Neural progenitor cell (in vitro differentiated cells): ENCODE measurements at regions not wholly inside any gene's neighbourhood (a gene's known extent, or its start where the extent isn't known, plus 50 kb on each side); places are given as distances from the start of the nearest gene placed in this dataset.
"Not testable (repeated sequence)": the region's sequence is repeated elsewhere in the genome, so short reads cannot be mapped to it uniquely, and the experiment has no call there.

Experiments
- DNase-seq: peaks from one replicate; pipeline ENCODE4 v3.0.0-alpha.2; 2016; ENCODE audit warnings: low spot score
- H2AFZ ChIP-seq: fragments of 200-600 bp; sonication (generic); replicated peaks from 2 replicates; pipeline ENCODE4 v1.6.1; 2016; ENCODE audit warnings: antibody characterized with exemption
- H3F3A ChIP-seq: fragments of 200-600 bp; sonication (generic); 2 replicates; pipeline ENCODE4 v1.6.1; 2016; ENCODE audit warnings: antibody characterized with exemption, low read depth
- H3K27ac ChIP-seq: fragments of 200-600 bp; sonication (generic); 2 replicates; pipeline ENCODE4 v1.5.1; 2016; ENCODE audit warnings: mild to moderate bottlenecking
- H3K27me3 ChIP-seq: fragments of 200-600 bp; sonication (generic); 2 replicates; pipeline ENCODE4 v1.6.1; 2016; ENCODE audit warnings: mild to moderate bottlenecking, moderate library complexity
- H3K36me3 ChIP-seq: fragments of 200-600 bp; sonication (generic); 2 replicates; pipeline ENCODE4 v1.5.1; 2016
- H3K4me1 ChIP-seq: fragments of 200-600 bp; sonication (generic); 2 replicates; pipeline ENCODE4 v1.6.1; 2016; ENCODE audit warnings: mixed run types
- H3K4me2 ChIP-seq: fragments of 200-600 bp; sonication (generic); 2 replicates; pipeline ENCODE4 v1.6.1; 2016
- H3K4me3 ChIP-seq: fragments of 200-600 bp; sonication (generic); 2 replicates; pipeline ENCODE4 v1.5.1; 2016
- H3K79me2 ChIP-seq: fragments of 200-600 bp; sonication (generic); 2 replicates; pipeline ENCODE4 v1.6.1; 2016; ENCODE audit warnings: low read depth
- H3K9ac ChIP-seq: fragments of 200-600 bp; sonication (generic); 2 replicates; pipeline ENCODE4 v1.6.1; 2016
- H3K9me3 ChIP-seq: fragments of 200-600 bp; sonication (generic); 2 replicates; pipeline ENCODE4 v1.5.1; 2016; ENCODE audit warnings: low read depth
- H4K20me1 ChIP-seq: fragments of 200-600 bp; sonication (generic); 2 replicates; pipeline ENCODE4 v1.6.1; 2016; ENCODE audit warnings: low read depth
- H3K27ac Mint-ChIP-seq: 3 replicates; pipeline ENCODE4 v1.8.0; 2021; ENCODE audit warnings: mixed read lengths
- H3K27me3 Mint-ChIP-seq: 2 replicates; pipeline ENCODE4 v1.8.0; 2022; ENCODE audit warnings: low read depth, mild to moderate bottlenecking, inconsistent platforms, moderate library complexity, mixed read lengths; ENCODE audit not compliant: insufficient read depth
- H3K36me3 Mint-ChIP-seq: 3 replicates; pipeline ENCODE4 v1.8.0; 2021; ENCODE audit warnings: mixed read lengths
- H3K4me1 Mint-ChIP-seq: 3 replicates; pipeline ENCODE4 v1.8.0; 2021; ENCODE audit warnings: mixed read lengths
- H3K4me3 Mint-ChIP-seq: 3 replicates; pipeline ENCODE4 v1.8.0; 2021; ENCODE audit warnings: mild to moderate bottlenecking, moderate library complexity, mixed read lengths
- H3K9me3 Mint-ChIP-seq: 3 replicates; pipeline ENCODE4 v1.8.0; 2020; ENCODE audit warnings: mixed read lengths
- CTCF ChIP-seq: fragments of 200-600 bp; sonication (generic); IDR thresholded peaks from 2 replicates; pipeline ENCODE4 v1.5.1; 2017; ENCODE audit warnings: antibody characterized with exemption, mild to moderate bottlenecking
- EZH2 ChIP-seq: fragments of 200-600 bp; sonication (generic); IDR thresholded peaks from 2 replicates; pipeline ENCODE4 v1.6.1; 2017; ENCODE audit warnings: antibody characterized with exemption, mild to moderate bottlenecking, moderate library complexity
- EZH2phosphoT487 ChIP-seq: fragments of 200-600 bp; sonication (generic); IDR thresholded peaks from 2 replicates; pipeline ENCODE4 v1.6.1; 2017; ENCODE audit warnings: antibody characterized with exemption

GRCh38 chr13:47687577-47687976 lies 313.5 kb downstream of the SUCLA2 start:
- H3K36me3 ChIP-seq, result no peaks in the 10 kb centered on the region
- no peak for DNase-seq
- H3K27ac ChIP-seq, result no peak overlapping the region
- Mint-ChIP-seq H3K4me3 (no peak overlapping the region), H3K4me1 (no peaks in the 10 kb centered on the region), H3K27ac (no peak overlapping the region), H3K27me3 (no peaks in the 10 kb centered on the region), H3K36me3 (no peaks in the 10 kb centered on the region), H3K9me3 (peaks cover 2% of the 10 kb centered on the region)
- TF ChIP-seq EZH2 (no peak), CTCF (no peak), EZH2phosphoT487 (no peak)
- no peak overlapping the region for H3K4me3 ChIP-seq
- H3K79me2 ChIP-seq, result no peaks in the 10 kb centered on the region
- no peaks in the 10 kb centered on the region for H3K9me3 ChIP-seq
- H3K27me3 ChIP-seq, result no peaks in the 10 kb centered on the region
- H3K4me1 ChIP-seq, result no peaks in the 10 kb centered on the region
- no peak overlapping the region for H2AFZ ChIP-seq
- no peaks in the 10 kb centered on the region for H3F3A ChIP-seq
- no peaks in the 10 kb centered on the region for H4K20me1 ChIP-seq
- H3K4me2 ChIP-seq, result no peak overlapping the region
- no peak overlapping the region for H3K9ac ChIP-seq

GRCh38 chr13:47685156-47685555 lies 315.9 kb downstream of the SUCLA2 start:
- H3K4me2 ChIP-seq, H3K4me1 ChIP-seq, H3F3A ChIP-seq, H3K4me1 Mint-ChIP-seq, H3K27ac Mint-ChIP-seq, H3K9me3 Mint-ChIP-seq, DNase-seq, H2AFZ ChIP-seq, H3K27me3 Mint-ChIP-seq, H3K4me3 Mint-ChIP-seq, H3K9me3 ChIP-seq, H3K9ac ChIP-seq, H3K4me3 ChIP-seq, H3K79me2 ChIP-seq, H3K27me3 ChIP-seq, H3K36me3 ChIP-seq, H3K36me3 Mint-ChIP-seq, H3K27ac ChIP-seq, H4K20me1 ChIP-seq: not testable (repeated sequence)

- Mint-ChIP-seq H3K4me1 (peaks cover 24% of the 10 kb centered on the region), H3K4me3 (no peak overlapping the region), H3K9me3 (no peaks in the 10 kb centered on the region), H3K27me3 (no peaks in the 10 kb centered on the region), H3K27ac (no peak overlapping the region), H3K36me3 (no peaks in the 10 kb centered on the region)
- H3K79me2 ChIP-seq, result no peaks in the 10 kb centered on the region
- no peak for TF ChIP-seq CTCF
- no peak for TF ChIP-seq EZH2
- TF ChIP-seq EZH2phosphoT487, result no peak
- H4K20me1 ChIP-seq, result no peaks in the 10 kb centered on the region
- no peaks in the 10 kb centered on the region for H3K36me3 ChIP-seq
- H3K4me2 ChIP-seq, result no peak overlapping the region
- H2AFZ ChIP-seq, result no peak overlapping the region
- no peak for DNase-seq
- peaks cover 28% of the 10 kb centered on the region for H3K4me1 ChIP-seq
- H3K9ac ChIP-seq, result no peak overlapping the region
- H3K9me3 ChIP-seq, result no peaks in the 10 kb centered on the region
- H3K27ac ChIP-seq, result no peak overlapping the region
- no peaks in the 10 kb centered on the region for H3K27me3 ChIP-seq
- peaks cover 20% of the 10 kb centered on the region for H3F3A ChIP-seq
- no peak overlapping the region for H3K4me3 ChIP-seq
Observed at GRCh38 chr13:47680748-47681147, 320.3 kb downstream of the SUCLA2 start.

- Mint-ChIP-seq H3K4me1 (peaks cover 24% of the 10 kb centered on the region), H3K9me3 (no peaks in the 10 kb centered on the region), H3K27ac (no peak overlapping the region), H3K36me3 (no peaks in the 10 kb centered on the region), H3K4me3 (no peak overlapping the region), H3K27me3 (no peaks in the 10 kb centered on the region)
- DNase-seq, result no peak
- no peaks in the 10 kb centered on the region for H3K79me2 ChIP-seq
- H3K9me3 ChIP-seq, result no peaks in the 10 kb centered on the region
- H3K4me2 ChIP-seq, result no peak overlapping the region
- TF ChIP-seq CTCF, result no peak
- TF ChIP-seq EZH2, result no peak
- no peak for TF ChIP-seq EZH2phosphoT487
- H3K4me3 ChIP-seq, result no peak overlapping the region
- peaks cover 28% of the 10 kb centered on the region for H3K4me1 ChIP-seq
- peaks cover 20% of the 10 kb centered on the region for H3F3A ChIP-seq
- no peak overlapping the region for H2AFZ ChIP-seq
- H3K27ac ChIP-seq, result no peak overlapping the region
- H4K20me1 ChIP-seq, result no peaks in the 10 kb centered on the region
- H3K9ac ChIP-seq, result no peak overlapping the region
- H3K36me3 ChIP-seq, result no peaks in the 10 kb centered on the region
- H3K27me3 ChIP-seq, result no peaks in the 10 kb centered on the region
Observed at GRCh38 chr13:47679401-47679800, 321.7 kb downstream of the SUCLA2 start.
